ENCODE measurements at regions not wholly inside any gene's neighbourhood (a gene's known extent, or its start where the extent isn't known, plus 50 kb on each side); places are given as distances from the start of the nearest gene placed in this dataset.

DNA sequence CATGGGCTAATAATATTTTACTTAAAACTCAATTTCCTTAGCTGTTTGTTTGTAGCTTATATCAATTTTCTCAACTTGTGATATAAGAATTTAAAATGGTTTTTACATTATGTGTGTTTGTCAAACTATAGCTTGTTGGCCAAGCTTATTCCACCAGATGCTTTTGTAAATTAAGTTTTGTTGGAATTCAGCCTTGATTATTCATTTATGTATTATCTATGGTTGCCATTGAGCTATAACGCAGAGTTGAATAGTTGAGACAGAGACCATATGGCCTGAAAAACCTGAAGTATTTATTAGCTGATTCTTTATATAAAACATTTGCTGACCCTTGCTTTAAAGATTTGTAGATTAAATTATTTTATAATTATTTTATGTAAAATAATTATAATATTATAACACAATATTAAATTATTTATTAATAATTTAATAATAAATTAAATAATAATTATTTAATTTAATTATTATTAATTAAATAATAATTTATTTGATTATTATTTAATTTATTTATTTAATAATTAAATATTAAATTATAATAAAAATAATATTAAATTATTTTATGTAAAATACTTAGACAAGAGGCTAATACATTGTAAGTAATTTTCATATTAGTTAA is 779.6 kb upstream of the NECTIN3 start:
- H3K27ac ChIP-seq (ENCODE audit: extremely low read depth, low read depth, low read length): no peak overlapping the region
- WGBS (ENCODE audit: insufficient coverage, low coverage, missing lambda C conversion rate): 0% methylated on average over 1 of the region's 1 CpG
- BruUV-seq (replicated peaks): no TSS peak
- no peak overlapping the region for H2AFZ ChIP-seq (ENCODE audit: low read depth, low read length)
- no peak overlapping the region for H3K4me2 ChIP-seq (ENCODE audit: insufficient read depth, low read length)
- CTCF ChIA-PET (ENCODE audit: low intra/inter-chr PET ratio): no interaction called here
- intact Hi-C loops (cut with micrococcal nuclease): no loop called here
- no peak for FAIRE-seq
- no peaks in the 10 kb centered on the region for H3K36me3 ChIP-seq (ENCODE audit: control insufficient read depth, insufficient read depth, low read length)
- H3K9ac ChIP-seq (ENCODE audit: insufficient read depth in 1 of 2, low read depth in 2 of 2, low read length in 2 of 2): no peak overlapping the region
- TF ChIP-seq ZNF316 (IDR thresholded peaks at IDR 0.05) (no peak), TFAM (CRISPR knock-in tag; conservative IDR thresholded peaks at IDR 0.05) (no peak), NFXL1 (CRISPR knock-in tag; IDR thresholded peaks at IDR 0.05) (no peak), MTA3 (IDR thresholded peaks at IDR 0.05; ENCODE audit: borderline replicate concordance) (no peak), ETV6 (IDR thresholded peaks at IDR 0.05; ENCODE audit: borderline replicate concordance in 1 of 2, low read depth in 2 of 2, low read length in 1 of 2) (no peak), ETV6 (CRISPR knock-in tag; IDR thresholded peaks at IDR 0.05; ENCODE audit: borderline replicate concordance) (no peak), MED1 (CRISPR knock-in tag; IDR thresholded peaks at IDR 0.05; ENCODE audit: borderline replicate concordance) (no peak), ZNF77 (CRISPR knock-in tag; IDR thresholded peaks at IDR 0.05) (no peak), TEAD2 (tag; IDR thresholded peaks at IDR 0.05) (no peak), CREM (IDR thresholded peaks at IDR 0.05; ENCODE audit: low read depth) (no peak)
- TF ChIP-seq, protein P1, sequence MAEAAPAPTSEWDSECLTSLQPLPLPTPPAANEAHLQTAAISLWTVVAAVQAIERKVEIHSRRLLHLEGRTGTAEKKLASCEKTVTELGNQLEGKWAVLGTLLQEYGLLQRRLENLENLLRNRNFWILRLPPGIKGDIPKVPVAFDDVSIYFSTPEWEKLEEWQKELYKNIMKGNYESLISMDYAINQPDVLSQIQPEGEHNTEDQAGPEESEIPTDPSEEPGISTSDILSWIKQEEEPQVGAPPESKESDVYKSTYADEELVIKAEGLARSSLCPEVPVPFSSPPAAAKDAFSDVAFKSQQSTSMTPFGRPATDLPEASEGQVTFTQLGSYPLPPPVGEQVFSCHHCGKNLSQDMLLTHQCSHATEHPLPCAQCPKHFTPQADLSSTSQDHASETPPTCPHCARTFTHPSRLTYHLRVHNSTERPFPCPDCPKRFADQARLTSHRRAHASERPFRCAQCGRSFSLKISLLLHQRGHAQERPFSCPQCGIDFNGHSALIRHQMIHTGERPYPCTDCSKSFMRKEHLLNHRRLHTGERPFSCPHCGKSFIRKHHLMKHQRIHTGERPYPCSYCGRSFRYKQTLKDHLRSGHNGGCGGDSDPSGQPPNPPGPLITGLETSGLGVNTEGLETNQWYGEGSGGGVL (CRISPR knock-in tag; IDR thresholded peaks at IDR 0.05): no peak
- in situ Hi-C loops (cut with MboI): no loop called here
- H3K79me2 ChIP-seq (ENCODE audit: control insufficient read depth, insufficient read depth, low read length): no peaks in the 10 kb centered on the region
- no peaks in the 10 kb centered on the region for H3K9me3 ChIP-seq (replicated peaks; ENCODE audit: control insufficient read depth, insufficient read depth, low read depth, low read length)
- ATAC-seq: no peak
- H4K20me1 ChIP-seq (replicated peaks; ENCODE audit: control insufficient read depth, insufficient read depth, low read length): no peaks in the 10 kb centered on the region
- H3K4me1 ChIP-seq (replicated peaks in 1 of 2; ENCODE audit: control insufficient read depth in 2 of 2, insufficient read depth in 2 of 2, low read length in 2 of 2): no peaks in the 10 kb centered on the region
- POLR2A ChIA-PET: no interaction called here
- H3K4me3 ChIP-seq: no peak overlapping the region
- no peak for DNase-seq (ENCODE audit: extremely low read depth in 1 of 4, low spot score in 3 of 4)
- no peaks in the 10 kb centered on the region for H3K27me3 ChIP-seq (ENCODE audit: control insufficient read depth in 2 of 2, insufficient read depth in 2 of 2, low read length in 2 of 2)
- H3K9me1 ChIP-seq (ENCODE audit: control insufficient read depth, insufficient read depth, low read length): no peaks in the 10 kb centered on the region

Data from K562 (cell line).